ENCODE measurements at regions not wholly inside any gene's neighbourhood (a gene's known extent, or its start where the extent isn't known, plus 50 kb on each side); places are given as distances from the start of the nearest gene placed in this dataset.

DNA sequence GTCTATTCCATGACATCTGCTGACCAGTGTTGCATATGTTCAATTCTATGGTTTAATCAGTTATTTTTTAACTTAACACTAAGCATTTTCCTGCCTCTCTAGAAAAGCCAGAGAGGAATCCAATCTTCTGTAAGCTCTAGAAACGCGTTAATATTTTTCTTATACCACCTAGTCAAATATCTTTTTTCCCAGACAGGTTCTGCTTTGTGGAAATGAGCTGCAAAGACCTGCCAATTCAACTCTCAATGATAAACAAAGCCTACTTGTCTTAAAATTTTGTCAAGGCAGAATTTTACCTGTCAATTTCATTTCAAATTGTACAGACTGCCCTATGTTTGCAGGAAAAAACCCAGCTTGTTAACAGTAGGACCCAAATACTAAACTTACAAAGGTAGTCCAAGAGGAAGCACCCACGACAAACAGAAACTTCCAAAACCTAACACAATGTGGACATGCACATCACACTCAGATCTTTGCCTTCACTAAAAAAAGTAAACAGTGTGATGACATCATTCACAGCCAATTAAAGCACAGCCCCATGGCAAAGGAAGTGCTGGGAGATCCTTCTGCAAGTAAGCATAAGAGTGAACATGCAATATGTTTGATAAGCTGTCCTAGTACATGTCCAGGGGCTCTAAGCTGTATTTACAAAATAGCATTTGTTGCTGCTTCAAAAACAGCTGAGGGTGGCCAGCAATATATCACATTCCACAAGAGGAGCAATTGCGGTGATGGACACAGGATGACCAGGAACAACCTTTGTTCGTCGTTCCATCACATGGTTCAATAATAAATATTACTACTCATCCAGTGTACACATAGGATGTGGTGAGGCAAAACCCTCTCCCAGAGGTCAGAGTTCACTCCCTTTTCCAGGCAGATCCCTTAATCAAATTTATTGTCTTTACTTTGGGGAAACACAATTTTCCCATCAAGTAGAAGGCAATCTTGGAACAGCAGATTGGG, 139.4 kb upstream of the TSC22D2 start:
- H3K4me1 Mint-ChIP-seq: peaks cover 6% of the 10 kb centered on the region
- no peak for DNase-seq (ENCODE audit: low read depth, low spot score)
- no peak overlapping the region for H3K27ac Mint-ChIP-seq (ENCODE audit: unreplicated experiment)
- H3K27me3 Mint-ChIP-seq (ENCODE audit: low read depth): no peaks in the 10 kb centered on the region
- no peaks in the 10 kb centered on the region for H3K36me3 Mint-ChIP-seq (ENCODE audit: low read depth)
- no peak overlapping the region for H3K4me3 Mint-ChIP-seq
- H3K9me3 Mint-ChIP-seq: no peaks in the 10 kb centered on the region
- TF ChIP-seq, protein P1, sequence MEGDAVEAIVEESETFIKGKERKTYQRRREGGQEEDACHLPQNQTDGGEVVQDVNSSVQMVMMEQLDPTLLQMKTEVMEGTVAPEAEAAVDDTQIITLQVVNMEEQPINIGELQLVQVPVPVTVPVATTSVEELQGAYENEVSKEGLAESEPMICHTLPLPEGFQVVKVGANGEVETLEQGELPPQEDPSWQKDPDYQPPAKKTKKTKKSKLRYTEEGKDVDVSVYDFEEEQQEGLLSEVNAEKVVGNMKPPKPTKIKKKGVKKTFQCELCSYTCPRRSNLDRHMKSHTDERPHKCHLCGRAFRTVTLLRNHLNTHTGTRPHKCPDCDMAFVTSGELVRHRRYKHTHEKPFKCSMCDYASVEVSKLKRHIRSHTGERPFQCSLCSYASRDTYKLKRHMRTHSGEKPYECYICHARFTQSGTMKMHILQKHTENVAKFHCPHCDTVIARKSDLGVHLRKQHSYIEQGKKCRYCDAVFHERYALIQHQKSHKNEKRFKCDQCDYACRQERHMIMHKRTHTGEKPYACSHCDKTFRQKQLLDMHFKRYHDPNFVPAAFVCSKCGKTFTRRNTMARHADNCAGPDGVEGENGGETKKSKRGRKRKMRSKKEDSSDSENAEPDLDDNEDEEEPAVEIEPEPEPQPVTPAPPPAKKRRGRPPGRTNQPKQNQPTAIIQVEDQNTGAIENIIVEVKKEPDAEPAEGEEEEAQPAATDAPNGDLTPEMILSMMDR (conservative IDR thresholded peaks at IDR 0.05): no peak

- no peak for DNase-seq (ENCODE audit: low read depth, low spot score)
- TF ChIP-seq, protein P1 (conservative IDR thresholded peaks at IDR 0.05): no peak
- Mint-ChIP-seq H3K27ac (ENCODE audit: unreplicated experiment) (no peak overlapping the region), H3K36me3 (ENCODE audit: low read depth) (no peaks in the 10 kb centered on the region), H3K9me3 (no peaks in the 10 kb centered on the region), H3K4me3 (no peak overlapping the region), H3K27me3 (ENCODE audit: low read depth) (no peaks in the 10 kb centered on the region), H3K4me1 (peaks cover 6% of the 10 kb centered on the region)
Measured at GRCh38 chr3:150267288-150267687, 140.8 kb upstream of the TSC22D2 start.

- DNase-seq (ENCODE audit: low read depth, low spot score): no peak
- no peak overlapping the region for H3K4me3 Mint-ChIP-seq
- no peaks in the 10 kb centered on the region for H3K9me3 Mint-ChIP-seq
- no peaks in the 10 kb centered on the region for H3K36me3 Mint-ChIP-seq (ENCODE audit: low read depth)
- TF ChIP-seq, protein P1 (conservative IDR thresholded peaks at IDR 0.05): no peak
- H3K27ac Mint-ChIP-seq (ENCODE audit: unreplicated experiment): peak overlapping the region; percentile 45
- H3K4me1 Mint-ChIP-seq: peaks cover 8% of the 10 kb centered on the region
- no peaks in the 10 kb centered on the region for H3K27me3 Mint-ChIP-seq (ENCODE audit: low read depth)
Measured at GRCh38 chr3:150265305-150265704, 142.8 kb upstream of the TSC22D2 start.

- DNase-seq (ENCODE audit: low read depth, low spot score): no peak
- no peak overlapping the region for H3K27ac Mint-ChIP-seq (ENCODE audit: unreplicated experiment)
- H3K36me3 Mint-ChIP-seq (ENCODE audit: low read depth): no peaks in the 10 kb centered on the region
Measured at GRCh38 chr3:150264561-150265279, 143.4 kb upstream of the TSC22D2 start.

GRCh38 chr3:150261958-150262357, 146.1 kb upstream of the TSC22D2 start:
- no peaks in the 10 kb centered on the region for H3K36me3 Mint-ChIP-seq (ENCODE audit: low read depth)
- TF ChIP-seq, protein P1 (conservative IDR thresholded peaks at IDR 0.05): no peak
- peaks cover 13% of the 10 kb centered on the region for H3K4me1 Mint-ChIP-seq
- no peaks in the 10 kb centered on the region for H3K9me3 Mint-ChIP-seq
- DNase-seq (ENCODE audit: low read depth, low spot score): no peak
- H3K27me3 Mint-ChIP-seq (ENCODE audit: low read depth): no peaks in the 10 kb centered on the region
- no peak overlapping the region for H3K27ac Mint-ChIP-seq (ENCODE audit: unreplicated experiment)
- no peak overlapping the region for H3K4me3 Mint-ChIP-seq

More at GRCh38 chr3:150264561-150265279, 143.4 kb upstream of the TSC22D2 start:
- H3K9me3 Mint-ChIP-seq: no peaks in the 10 kb centered on the region
- H3K4me3 Mint-ChIP-seq: no peak overlapping the region
- H3K4me1 Mint-ChIP-seq: peaks cover 13% of the 10 kb centered on the region
- TF ChIP-seq, protein P1 (conservative IDR thresholded peaks at IDR 0.05): no peak
- no peaks in the 10 kb centered on the region for H3K27me3 Mint-ChIP-seq (ENCODE audit: low read depth)

Measured in neural crest cell (in vitro differentiated cells).